Breast epithelium (tissue), 4 donors: ENCODE measurements at regions not wholly inside any gene's neighbourhood (a gene's known extent, or its start where the extent isn't known, plus 50 kb on each side); places are given as distances from the start of the nearest gene placed in this dataset.

Experiments used
- DNase-seq, 2 donors: peaks; one replicate each; pipeline ENCODE4 v3.0.0-alpha.2; 2019; ENCODE audit warnings: low spot score in 2 of 2
- H3K27ac ChIP-seq, 2 donors: fragments of 200-600 bp; sonication (generic) in 1 of 2; one replicate each; pipeline ENCODE4 v1.5.1; 2016 to 2019; ENCODE audit warnings: mild to moderate bottlenecking in 1 of 2
- H3K27me3 ChIP-seq, 2 donors: fragments of 200-600 bp; sonication (generic) in 1 of 2; one replicate each; pipeline versions ENCODE4 v1.5.1 to v1.6.0; 2017 to 2019; ENCODE audit warnings: control low read depth in 1 of 2, mild to moderate bottlenecking in 1 of 2
- H3K36me3 ChIP-seq: fragments of 200-600 bp; one replicate; pipeline ENCODE4 v1.5.1; 2019
- H3K4me1 ChIP-seq, 2 donors: fragments of 200-600 bp; sonication (generic); one replicate each; pipeline ENCODE4 v1.5.1; 2016 to 2019; ENCODE audit warnings: control low read depth in 1 of 2
- H3K4me3 ChIP-seq, 3 donors: fragments of 200-600 bp; sonication (generic); 1 replicate in 2 of 3; 2 replicates in 1 of 3; pipeline ENCODE4 v1.5.1; 2016 to 2019; ENCODE audit warnings: mild to moderate bottlenecking in 3 of 3, moderate library complexity in 2 of 3
- H3K9me3 ChIP-seq, 2 donors: fragments of 200-600 bp; sonication (generic) in 1 of 2; one replicate each; pipeline ENCODE4 v1.5.1; 2016 to 2019; ENCODE audit warnings: control low read depth in 1 of 2
- CTCF ChIP-seq, 3 donors: fragments of 450-650 bp; IDR thresholded peaks; one replicate each; pipeline ENCODE4 v1.5.1; 2016 to 2017; ENCODE audit warnings: antibody characterized with exemption in 3 of 3, mild to moderate bottlenecking in 3 of 3, moderate library complexity in 3 of 3
- POLR2A ChIP-seq: fragments of 450-650 bp; IDR thresholded peaks from one replicate; pipeline ENCODE4 v1.6.1; 2016; ENCODE audit warnings: antibody characterized with exemption, mild to moderate bottlenecking, moderate library complexity
- POLR2AphosphoS5 ChIP-seq, 3 donors: sonication (generic); formaldehyde crosslinking; IDR thresholded peaks; one replicate each; pipeline ENCODE4 v1.6.1; 2017; ENCODE audit warnings: antibody characterized with exemption in 3 of 3
- intact Hi-C: fragments of 100-400 bp; cut with DNase I; formaldehyde crosslinking; loops from one replicate; pipeline ENCODE4 v1.15.1; 2023; ENCODE audit warnings: low total_unique reads

DNA sequence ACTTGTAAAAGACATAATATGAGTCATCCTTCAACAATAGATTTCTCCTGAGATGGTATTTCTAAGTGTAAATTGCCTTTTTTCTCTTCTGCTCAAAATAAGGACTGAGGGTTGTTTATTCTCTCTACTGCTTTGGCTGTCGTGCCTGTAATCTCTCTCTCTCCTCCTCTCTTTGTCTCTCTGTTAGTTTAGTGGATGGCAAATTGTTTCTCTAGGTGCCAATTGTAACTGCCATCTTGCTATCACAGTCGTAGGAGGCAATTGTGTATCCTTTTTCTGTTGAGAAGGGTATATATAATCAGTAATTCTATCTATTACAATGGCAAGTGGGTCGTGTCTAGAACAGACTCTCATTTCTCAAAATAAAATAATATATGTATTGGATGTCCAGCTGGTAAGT lies 545.0 kb upstream of the FBXO33 start:
- TF ChIP-seq POLR2AphosphoS5 (IDR thresholded peaks at IDR 0.05) (no peak), POLR2A (no peak), CTCF (IDR thresholded peaks at IDR 0.05) (no peak)

DNA sequence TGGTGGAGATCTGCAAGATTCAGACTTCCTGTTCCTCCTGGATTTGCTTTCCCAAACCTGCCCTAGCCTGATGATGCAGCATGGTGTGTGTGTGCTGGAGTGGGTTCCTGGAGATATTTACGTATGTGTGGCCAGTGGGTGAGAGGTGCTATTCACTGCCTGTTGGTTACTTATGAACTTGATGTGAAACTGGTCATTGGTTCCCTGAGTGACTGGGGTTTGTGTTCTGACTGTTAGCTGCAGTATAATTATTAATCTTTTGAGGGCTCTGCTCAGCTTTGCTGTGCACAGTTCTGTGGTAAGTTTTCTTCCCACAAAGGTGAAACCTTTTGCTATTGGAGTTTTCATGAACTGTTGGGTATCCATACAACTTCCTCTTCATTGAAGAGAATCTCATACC lies 541.8 kb upstream of the FBXO33 start:
- TF ChIP-seq POLR2AphosphoS5 (IDR thresholded peaks at IDR 0.05): no peak
- no peak for TF ChIP-seq CTCF (IDR thresholded peaks at IDR 0.05)
- no peak for TF ChIP-seq POLR2A
- DNase-seq: no peak
- no peak overlapping the region for H3K4me3 ChIP-seq
- H3K9me3 ChIP-seq: no peaks in the 10 kb centered on the region
- H3K27me3 ChIP-seq: no peaks in the 10 kb centered on the region
- intact Hi-C loops: no loop called here
- no peak overlapping the region for H3K27ac ChIP-seq
- H3K4me1 ChIP-seq: no peaks in the 10 kb centered on the region
- H3K36me3 ChIP-seq: no peaks in the 10 kb centered on the region

More for the DNA sequence above, 545.0 kb upstream of the FBXO33 start:
- Histone ChIP-seq H3K36me3 (no peaks in the 10 kb centered on the region), H3K27me3 (no peaks in the 10 kb centered on the region), H3K9me3 (no peaks in the 10 kb centered on the region), H3K4me1 (no peaks in the 10 kb centered on the region), H3K4me3 (no peak overlapping the region), H3K27ac (no peak overlapping the region)
- no peak for DNase-seq
- intact Hi-C loops: no loop called here

GRCh38 chr14:39972704-39973103 lies 540.5 kb upstream of the FBXO33 start:
- no peaks in the 10 kb centered on the region for H3K27me3 ChIP-seq
- no peak for DNase-seq
- H3K27ac ChIP-seq: no peak overlapping the region
- H3K36me3 ChIP-seq: no peaks in the 10 kb centered on the region
- intact Hi-C loops: no loop called here
- TF ChIP-seq CTCF (IDR thresholded peaks at IDR 0.05) (no peak), POLR2AphosphoS5 (IDR thresholded peaks at IDR 0.05) (no peak), POLR2A (no peak)
- H3K9me3 ChIP-seq: no peaks in the 10 kb centered on the region
- H3K4me1 ChIP-seq: no peaks in the 10 kb centered on the region
- no peak overlapping the region for H3K4me3 ChIP-seq

DNA sequence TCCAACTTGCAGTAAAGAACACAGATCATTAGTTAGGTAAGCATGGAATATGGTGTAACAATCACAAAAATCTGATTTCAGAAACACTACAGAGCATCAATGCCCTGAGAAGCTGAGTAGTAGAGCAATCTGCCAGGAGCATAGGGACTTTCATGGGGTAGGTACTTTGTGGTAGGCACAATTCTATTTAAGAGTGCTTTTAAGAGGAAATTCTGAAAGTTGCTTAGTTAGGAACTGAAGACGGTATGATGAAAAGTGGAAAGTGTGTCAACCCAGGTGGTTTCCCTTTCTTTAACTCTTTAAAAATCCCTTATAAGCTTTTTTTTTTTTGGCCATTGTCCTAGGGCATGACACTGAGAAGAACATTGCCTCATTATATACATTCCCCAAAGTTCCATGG lies 535.7 kb upstream of the FBXO33 start:
- no peaks in the 10 kb centered on the region for H3K4me1 ChIP-seq
- TF ChIP-seq CTCF (IDR thresholded peaks at IDR 0.05): no peak
- no peak for TF ChIP-seq POLR2A
- TF ChIP-seq POLR2AphosphoS5 (IDR thresholded peaks at IDR 0.05): no peak
- no peaks in the 10 kb centered on the region for H3K36me3 ChIP-seq
- H3K4me3 ChIP-seq: no peak overlapping the region
- no peaks in the 10 kb centered on the region for H3K27me3 ChIP-seq
- H3K27ac ChIP-seq: no peak overlapping the region
- intact Hi-C loops: no loop called here
- H3K9me3 ChIP-seq: peaks cover 0 to 2% of the 10 kb centered on the region in 2 donors
- no peak for DNase-seq

DNA sequence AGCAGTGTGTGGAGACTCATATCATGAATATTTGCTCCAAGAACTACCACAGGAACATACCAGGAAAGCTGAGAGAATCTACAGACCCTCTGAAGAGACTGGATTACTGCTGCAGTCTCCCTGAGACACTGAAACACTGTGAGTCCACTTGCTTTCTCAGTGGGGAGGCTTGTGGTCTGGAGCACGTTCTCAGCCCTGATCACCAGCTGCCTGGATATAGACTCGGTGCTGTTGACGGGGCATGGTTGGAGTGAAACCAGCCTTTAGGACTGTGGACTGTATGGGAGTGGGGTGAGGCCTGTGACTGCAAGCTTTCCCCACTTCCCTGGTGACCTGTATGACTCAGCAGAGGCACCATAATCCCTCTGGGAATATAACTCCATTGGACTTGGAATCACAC lies 525.8 kb upstream of the FBXO33 start:
- no peak for DNase-seq
- H3K4me1 ChIP-seq: no peaks in the 10 kb centered on the region
- H3K9me3 ChIP-seq: peaks cover 0 to 39% of the 10 kb centered on the region in 2 donors
- H3K27ac ChIP-seq: no peak overlapping the region
- H3K27me3 ChIP-seq: no peaks in the 10 kb centered on the region
- intact Hi-C loops: no loop called here
- no peak overlapping the region for H3K4me3 ChIP-seq
- H3K36me3 ChIP-seq: no peaks in the 10 kb centered on the region
- no peak for TF ChIP-seq POLR2A
- no peak for TF ChIP-seq POLR2AphosphoS5 (IDR thresholded peaks at IDR 0.05)
- TF ChIP-seq CTCF (IDR thresholded peaks at IDR 0.05): no peak
